ENCODE measurements at regions not wholly inside any gene's neighbourhood (a gene's known extent, or its start where the extent isn't known, plus 50 kb on each side); places are given as distances from the start of the nearest gene placed in this dataset.
"Not testable (repeated sequence)": the region's sequence is repeated elsewhere in the genome, so short reads cannot be mapped to it uniquely, and the experiment has no call there.

DNA sequence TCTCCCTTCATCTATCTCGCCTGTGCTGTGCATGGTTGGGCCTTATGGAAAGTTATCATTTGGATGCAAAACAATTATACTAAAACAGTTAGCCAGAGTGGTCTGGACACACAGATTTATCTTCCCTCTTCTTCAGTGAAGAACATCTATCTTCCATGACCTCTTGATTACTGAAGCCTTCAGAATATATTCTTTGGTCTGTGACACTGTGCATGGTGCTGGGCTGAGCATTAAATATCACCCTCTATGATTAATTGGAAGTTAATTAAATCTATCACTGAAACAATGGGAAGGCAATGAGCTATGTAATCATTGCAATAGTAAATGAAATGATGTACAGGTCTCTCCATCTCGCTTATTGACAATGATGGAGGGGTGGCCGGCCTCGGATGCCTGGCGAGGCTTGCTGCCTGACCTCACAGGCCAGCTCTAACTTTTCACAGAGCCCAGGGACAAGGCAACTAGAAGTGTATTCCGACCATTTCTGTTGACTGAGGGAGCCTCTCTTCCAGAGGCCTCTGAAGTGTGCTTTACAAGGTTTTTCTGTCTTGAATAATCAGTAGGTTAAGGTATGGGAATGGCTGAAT is 186.6 kb downstream of the NKX6-1 start:
- intact Hi-C loops (cut with micrococcal nuclease; ENCODE audit: unreplicated experiment), result no loop called here
- H3K4me3 ChIP-seq, result no peak overlapping the region
- H3K4me1 ChIP-seq (replicated peaks; ENCODE audit: insufficient read depth), result no peaks in the 10 kb centered on the region
- no peaks in the 10 kb centered on the region for H3K79me2 ChIP-seq (ENCODE audit: low read depth)
- H3K4me2 ChIP-seq, result no peak overlapping the region
- BruUV-seq (replicated peaks), result no TSS peak
- no peaks in the 10 kb centered on the region for H3K9me3 ChIP-seq (ENCODE audit: insufficient read depth, low read depth)
- H3K9me2 ChIP-seq (ENCODE audit: insufficient read depth), result no peaks in the 10 kb centered on the region
- TF ChIP-seq, protein P1, sequence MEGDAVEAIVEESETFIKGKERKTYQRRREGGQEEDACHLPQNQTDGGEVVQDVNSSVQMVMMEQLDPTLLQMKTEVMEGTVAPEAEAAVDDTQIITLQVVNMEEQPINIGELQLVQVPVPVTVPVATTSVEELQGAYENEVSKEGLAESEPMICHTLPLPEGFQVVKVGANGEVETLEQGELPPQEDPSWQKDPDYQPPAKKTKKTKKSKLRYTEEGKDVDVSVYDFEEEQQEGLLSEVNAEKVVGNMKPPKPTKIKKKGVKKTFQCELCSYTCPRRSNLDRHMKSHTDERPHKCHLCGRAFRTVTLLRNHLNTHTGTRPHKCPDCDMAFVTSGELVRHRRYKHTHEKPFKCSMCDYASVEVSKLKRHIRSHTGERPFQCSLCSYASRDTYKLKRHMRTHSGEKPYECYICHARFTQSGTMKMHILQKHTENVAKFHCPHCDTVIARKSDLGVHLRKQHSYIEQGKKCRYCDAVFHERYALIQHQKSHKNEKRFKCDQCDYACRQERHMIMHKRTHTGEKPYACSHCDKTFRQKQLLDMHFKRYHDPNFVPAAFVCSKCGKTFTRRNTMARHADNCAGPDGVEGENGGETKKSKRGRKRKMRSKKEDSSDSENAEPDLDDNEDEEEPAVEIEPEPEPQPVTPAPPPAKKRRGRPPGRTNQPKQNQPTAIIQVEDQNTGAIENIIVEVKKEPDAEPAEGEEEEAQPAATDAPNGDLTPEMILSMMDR (conservative IDR thresholded peaks at IDR 0.05), result no peak
- TF ChIP-seq EZH2 (IDR thresholded peaks at IDR 0.05; ENCODE audit: low read depth), result no peak
- no peaks in the 10 kb centered on the region for H3K36me3 ChIP-seq (ENCODE audit: low read depth)
- ChIA-PET POLR2A (ENCODE audit: unreplicated experiment) (interaction anchor here (0.7 kb wide), 1 partner anchor 18 kb away, joined by 4 read pairs; no protein-coding TSS in a partner anchor), CTCF (no interaction called here)
- no peak overlapping the region for H2AFZ ChIP-seq
- no peaks in the 10 kb centered on the region for H3K27me3 ChIP-seq (ENCODE audit: insufficient read depth, low read depth)
- H3F3A ChIP-seq (ENCODE audit: insufficient read depth, low read depth), result no peaks in the 10 kb centered on the region
- no peak for DNase-seq
- no peak overlapping the region for H3K27ac ChIP-seq
- no peaks in the 10 kb centered on the region for H4K20me1 ChIP-seq (ENCODE audit: insufficient read depth)

DNA sequence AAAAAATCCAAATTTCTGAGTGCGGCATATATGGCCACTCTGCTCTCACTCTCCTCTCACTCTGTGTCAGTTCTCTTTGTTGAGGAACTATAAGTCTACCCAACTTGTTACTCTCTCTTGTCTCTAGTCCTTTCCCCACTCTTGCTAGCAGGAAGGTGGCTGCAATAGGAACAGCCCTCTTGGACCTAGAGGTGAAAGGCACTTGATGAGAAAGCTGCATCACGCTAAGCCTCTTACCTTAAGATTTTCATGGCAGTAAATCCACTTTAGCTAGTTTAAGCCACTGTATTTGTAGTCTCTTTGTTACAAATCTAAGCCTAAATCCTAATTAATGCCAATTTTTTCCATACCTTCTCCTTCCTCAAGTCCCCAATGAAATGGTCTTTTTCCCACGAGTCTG is 189.9 kb downstream of the NKX6-1 start:
- no peaks in the 10 kb centered on the region; the same call in 1 of the 2 replicates for H3K9me2 ChIP-seq (ENCODE audit: insufficient read depth)
- no peaks in the 10 kb centered on the region for H3K79me2 ChIP-seq (ENCODE audit: low read depth)
- no peak overlapping the region for H3K4me3 ChIP-seq
- no peaks in the 10 kb centered on the region for H3K36me3 ChIP-seq (ENCODE audit: low read depth)
- ChIA-PET CTCF (no interaction called here), POLR2A (ENCODE audit: unreplicated experiment) (no interaction called here)
- no peak for DNase-seq
- no peak overlapping the region for H3K27ac ChIP-seq
- BruUV-seq (replicated peaks), result no TSS peak
- H3K9me3 ChIP-seq (ENCODE audit: insufficient read depth, low read depth), result no peaks in the 10 kb centered on the region
- no peaks in the 10 kb centered on the region for H3K27me3 ChIP-seq (ENCODE audit: insufficient read depth, low read depth)
- no peaks in the 10 kb centered on the region for H3F3A ChIP-seq (ENCODE audit: insufficient read depth, low read depth)
- no peaks in the 10 kb centered on the region for H3K4me1 ChIP-seq (replicated peaks; ENCODE audit: insufficient read depth)
- no peaks in the 10 kb centered on the region for H4K20me1 ChIP-seq (ENCODE audit: insufficient read depth)
- intact Hi-C loops (cut with micrococcal nuclease; ENCODE audit: unreplicated experiment), result no loop called here
- TF ChIP-seq EZH2 (IDR thresholded peaks at IDR 0.05; ENCODE audit: low read depth), result no peak
- TF ChIP-seq, protein P1 (conservative IDR thresholded peaks at IDR 0.05), result no peak
- H3K4me2 ChIP-seq, result no peak overlapping the region
- no peak overlapping the region for H2AFZ ChIP-seq

GRCh38 chr4:84298719-84299254 is 200.3 kb downstream of the NKX6-1 start:
- H3K4me1 ChIP-seq (replicated peaks; ENCODE audit: insufficient read depth); H3F3A ChIP-seq (ENCODE audit: insufficient read depth, low read depth); H3K27me3 ChIP-seq (ENCODE audit: insufficient read depth, low read depth); DNase-seq; H3K36me3 ChIP-seq (ENCODE audit: low read depth); intact Hi-C loops (cut with micrococcal nuclease; ENCODE audit: unreplicated experiment); BruUV-seq (replicated peaks); H3K9me3 ChIP-seq (ENCODE audit: insufficient read depth, low read depth); H3K9me2 ChIP-seq (ENCODE audit: insufficient read depth); H3K79me2 ChIP-seq (ENCODE audit: low read depth); POLR2A ChIA-PET (ENCODE audit: unreplicated experiment); CTCF ChIA-PET; H3K4me2 ChIP-seq; H2AFZ ChIP-seq; H3K4me3 ChIP-seq; H4K20me1 ChIP-seq (ENCODE audit: insufficient read depth); H3K27ac ChIP-seq: not testable (repeated sequence)
